Trophoblast cell (in vitro differentiated cells and primary cell): ENCODE measurements at regions not wholly inside any gene's neighbourhood (a gene's known extent, or its start where the extent isn't known, plus 50 kb on each side); places are given as distances from the start of the nearest gene placed in this dataset.

ENCODE experiments used
- DNase-seq, 2 donors: peaks; one replicate each; pipeline ENCODE4 v3.0.0-alpha.2; 2016
- H2AFZ ChIP-seq: 2 replicates; pipeline ENCODE4 v1.6.1; 2013; ENCODE audit warnings: low read length, moderate library complexity, mild to moderate bottlenecking; ENCODE audit not compliant: insufficient read depth, poor library complexity
- H2AK5ac ChIP-seq: 2 replicates; pipeline ENCODE4 v1.6.1; 2013; ENCODE audit warnings: mild to moderate bottlenecking, low read length
- H2BK120ac ChIP-seq: 2 replicates; pipeline ENCODE4 v1.6.1; 2013; ENCODE audit warnings: low read length, mild to moderate bottlenecking, moderate library complexity; ENCODE audit not compliant: insufficient read depth, poor library complexity
- H2BK12ac ChIP-seq: 2 replicates; pipeline ENCODE4 v1.6.1; 2013; ENCODE audit warnings: mild to moderate bottlenecking, low read length, moderate library complexity
- H2BK5ac ChIP-seq: 2 replicates; pipeline ENCODE4 v1.6.1; 2013; ENCODE audit warnings: low read length, low read depth, moderate library complexity, mild to moderate bottlenecking; ENCODE audit not compliant: poor library complexity
- H3K14ac ChIP-seq: 2 replicates; pipeline ENCODE4 v1.6.1; 2013; ENCODE audit warnings: mild to moderate bottlenecking, low read length
- H3K18ac ChIP-seq: 2 replicates; pipeline ENCODE4 v1.6.1; 2013; ENCODE audit warnings: mild to moderate bottlenecking, low read length
- H3K23ac ChIP-seq: 2 replicates; pipeline ENCODE4 v1.6.1; 2013; ENCODE audit warnings: low read length
- H3K27ac ChIP-seq: 2 replicates; pipeline ENCODE4 v1.5.1; 2013; ENCODE audit warnings: low read depth, mild to moderate bottlenecking, inconsistent platforms, low read length, moderate library complexity
- H3K27me3 ChIP-seq: 2 replicates; pipeline ENCODE4 v1.6.1; 2013; ENCODE audit warnings: inconsistent platforms, mild to moderate bottlenecking, low read length, moderate library complexity; ENCODE audit not compliant: insufficient read depth
- H3K36me3 ChIP-seq, 2 experiments: 1 replicate in 1 of 2; 2 replicates in 1 of 2; pipeline ENCODE4 v1.6.1; 2013; ENCODE audit warnings: low read length in 2 of 2, mild to moderate bottlenecking in 2 of 2, moderate library complexity in 1 of 2; ENCODE audit not compliant: insufficient read depth in 2 of 2, control insufficient read depth in 1 of 2
- H3K4ac ChIP-seq: 2 replicates; pipeline ENCODE4 v1.6.1; 2013; ENCODE audit warnings: low read depth, mild to moderate bottlenecking, low read length, moderate library complexity
- H3K4me1 ChIP-seq, 2 experiments: 1 replicate in 1 of 2; 2 replicates in 1 of 2; pipeline ENCODE4 v1.6.1; 2013; ENCODE audit warnings: low read length in 2 of 2, mild to moderate bottlenecking in 2 of 2, moderate library complexity in 1 of 2; ENCODE audit not compliant: insufficient read depth in 2 of 2, control insufficient read depth in 1 of 2
- H3K4me2 ChIP-seq: 2 replicates; pipeline ENCODE4 v1.6.1; 2013; ENCODE audit warnings: inconsistent platforms, mild to moderate bottlenecking, low read length, moderate library complexity
- H3K4me3 ChIP-seq: 2 replicates; pipeline ENCODE4 v1.5.1; 2013; ENCODE audit warnings: mild to moderate bottlenecking, low read depth, low read length, inconsistent platforms
- H3K79me1 ChIP-seq: one replicate; pipeline ENCODE4 v1.6.1; 2013; ENCODE audit warnings: low read length
- H3K79me2 ChIP-seq: 2 replicates; pipeline ENCODE4 v1.6.1; 2013; ENCODE audit warnings: low read length, mild to moderate bottlenecking; ENCODE audit not compliant: control insufficient read depth, insufficient read depth, poor library complexity
- H3K9ac ChIP-seq: 2 replicates; pipeline ENCODE4 v1.6.1; 2013; ENCODE audit warnings: mild to moderate bottlenecking, low read length
- H3K9me3 ChIP-seq: 2 replicates; pipeline ENCODE4 v1.6.1; 2013; ENCODE audit warnings: low read depth, mild to moderate bottlenecking, control low read depth, inconsistent platforms, low read length; ENCODE audit not compliant: insufficient read depth
- H4K12ac ChIP-seq: 2 replicates; pipeline ENCODE4 v1.6.1; 2013; ENCODE audit warnings: low read depth, mild to moderate bottlenecking, low read length, moderate library complexity
- H4K8ac ChIP-seq: 2 replicates; pipeline ENCODE4 v1.6.1; 2013; ENCODE audit warnings: low read depth, mild to moderate bottlenecking, low read length, moderate library complexity
- H4K91ac ChIP-seq: one replicate; pipeline ENCODE4 v1.6.1; 2013; ENCODE audit warnings: low read depth, mild to moderate bottlenecking, low read length, moderate library complexity
- WGBS: extraction: QIAGEN DNeasy Blood & Tissue Kit; methylation state at CpG from one replicate; pipeline ENCODE4 v1.1.7; 2013; ENCODE audit warnings: missing lambda C conversion rate; ENCODE audit not compliant: insufficient read length, insufficient coverage; ENCODE audit errors: extremely low coverage; 5-methylcytosine and 5-hydroxymethylcytosine counted together

GRCh38 chr1:95171270-95172245 lies 54.4 kb downstream of the TLCD4 start:
- H3K14ac ChIP-seq = no peak overlapping the region
- no peak overlapping the region for H2BK120ac ChIP-seq
- H3K4me2 ChIP-seq = no peak overlapping the region
- H3K27me3 ChIP-seq = no peaks in the 10 kb centered on the region
- peaks cover 0 to 5% of the 10 kb centered on the region in 2 experiments for H3K4me1 ChIP-seq
- no peak overlapping the region for H2AFZ ChIP-seq
- H4K8ac ChIP-seq = no peak overlapping the region
- H3K4me3 ChIP-seq = no peak overlapping the region
- no peak overlapping the region for H2AK5ac ChIP-seq
- DNase-seq = no peak
- no peak overlapping the region for H3K27ac ChIP-seq
- H3K79me1 ChIP-seq = peaks cover 7% of the 10 kb centered on the region
- no peaks in the 10 kb centered on the region for H3K79me2 ChIP-seq
- WGBS = no CpG with 5 or more reads among the region's 7 CpGs
- peaks cover 0 to 2% of the 10 kb centered on the region in 2 experiments for H3K36me3 ChIP-seq
- no peak overlapping the region for H2BK12ac ChIP-seq
- H4K12ac ChIP-seq = no peak overlapping the region
- no peak overlapping the region for H3K4ac ChIP-seq
- H2BK5ac ChIP-seq = no peak overlapping the region
- no peak overlapping the region for H3K18ac ChIP-seq
- no peak overlapping the region for H3K9ac ChIP-seq
- no peak overlapping the region for H4K91ac ChIP-seq
- no peak overlapping the region for H3K23ac ChIP-seq
- no peaks in the 10 kb centered on the region for H3K9me3 ChIP-seq

GRCh38 chr1:95176861-95177260 lies 57.1 kb upstream of the RWDD3 start:
- Histone ChIP-seq H2BK5ac (no peak overlapping the region), H3K4me3 (no peak overlapping the region), H2AK5ac (no peak overlapping the region), H3K9ac (no peak overlapping the region), H3K4ac (no peak overlapping the region), H3K27ac (no peak overlapping the region), H3K9me3 (no peaks in the 10 kb centered on the region), H2BK120ac (no peak overlapping the region), H3K27me3 (no peaks in the 10 kb centered on the region), H3K79me2 (no peaks in the 10 kb centered on the region), H3K18ac (no peak overlapping the region), H3K4me1 (no peaks in the 10 kb centered on the region), H2BK12ac (no peak overlapping the region), H4K91ac (no peak overlapping the region), H3K79me1 (no peaks in the 10 kb centered on the region), H4K12ac (no peak overlapping the region), H3K36me3 (peaks cover 0 to 2% of the 10 kb centered on the region in 2 experiments), H3K14ac (no peak overlapping the region), H2AFZ (no peak overlapping the region), H4K8ac (no peak overlapping the region), H3K23ac (no peak overlapping the region), H3K4me2 (no peak overlapping the region)
- DNase-seq = no peak

GRCh38 chr1:95179205-95179986 lies 54.6 kb upstream of the RWDD3 start:
- DNase-seq = no peak
- H3K27me3 ChIP-seq = no peaks in the 10 kb centered on the region
- no peak overlapping the region for H3K4me3 ChIP-seq
- no peaks in the 10 kb centered on the region for H3K4me1 ChIP-seq
- no peaks in the 10 kb centered on the region for H3K79me2 ChIP-seq
- no peak overlapping the region for H4K91ac ChIP-seq
- no peak overlapping the region for H3K14ac ChIP-seq
- no peak overlapping the region for H3K27ac ChIP-seq
- no peak overlapping the region for H3K23ac ChIP-seq
- no peak overlapping the region for H2AFZ ChIP-seq
- no peak overlapping the region for H2BK12ac ChIP-seq
- no CpG with 5 or more reads among the region's 2 CpGs for WGBS
- H3K36me3 ChIP-seq = peaks cover 0 to 2% of the 10 kb centered on the region in 2 experiments
- H3K4ac ChIP-seq = no peak overlapping the region
- H4K8ac ChIP-seq = no peak overlapping the region
- no peak overlapping the region for H3K9ac ChIP-seq
- no peak overlapping the region for H4K12ac ChIP-seq
- H3K79me1 ChIP-seq = no peaks in the 10 kb centered on the region
- H2BK120ac ChIP-seq = no peak overlapping the region
- H3K9me3 ChIP-seq = no peaks in the 10 kb centered on the region
- H3K4me2 ChIP-seq = no peak overlapping the region
- no peak overlapping the region for H3K18ac ChIP-seq
- H2AK5ac ChIP-seq = no peak overlapping the region
- no peak overlapping the region for H2BK5ac ChIP-seq

- Histone ChIP-seq H3K79me2 (no peaks in the 10 kb centered on the region), H3K4me3 (no peak overlapping the region), H3K27me3 (no peaks in the 10 kb centered on the region), H3K18ac (no peak overlapping the region), H3K9me3 (no peaks in the 10 kb centered on the region), H4K12ac (no peak overlapping the region), H3K36me3 (peaks cover 0 to 2% of the 10 kb centered on the region in 2 experiments), H2BK12ac (no peak overlapping the region), H3K14ac (no peak overlapping the region), H2BK5ac (no peak overlapping the region), H3K79me1 (no peaks in the 10 kb centered on the region), H3K4ac (no peak overlapping the region), H3K9ac (no peak overlapping the region), H2AFZ (no peak overlapping the region), H3K23ac (no peak overlapping the region), H3K4me1 (no peaks in the 10 kb centered on the region), H3K27ac (no peak overlapping the region), H4K8ac (no peak overlapping the region), H4K91ac (no peak overlapping the region), H3K4me2 (no peak overlapping the region), H2AK5ac (no peak overlapping the region), H2BK120ac (no peak overlapping the region)
- no peak for DNase-seq
- WGBS = no CpG with 5 or more reads among the region's 2 CpGs
These were observed 53.6 kb upstream of the RWDD3 start for GRCh38 chr1:95180371-95180770.
